NCI-H146 treated with DMSO at 0.1 percent for 48 hours (cell line): ENCODE measurements at regions not wholly inside any gene's neighbourhood (a gene's known extent, or its start where the extent isn't known, plus 50 kb on each side); places are given as distances from the start of the nearest gene placed in this dataset.
"Not testable (repeated sequence)": the region's sequence is repeated elsewhere in the genome, so short reads cannot be mapped to it uniquely, and the experiment has no call there.

Experiments used
- DNase-seq: peaks from one replicate; lab custom pipeline; 2025; ENCODE audit not compliant: unreplicated experiment; lab: John Stamatoyannopoulos, UW

DNA sequence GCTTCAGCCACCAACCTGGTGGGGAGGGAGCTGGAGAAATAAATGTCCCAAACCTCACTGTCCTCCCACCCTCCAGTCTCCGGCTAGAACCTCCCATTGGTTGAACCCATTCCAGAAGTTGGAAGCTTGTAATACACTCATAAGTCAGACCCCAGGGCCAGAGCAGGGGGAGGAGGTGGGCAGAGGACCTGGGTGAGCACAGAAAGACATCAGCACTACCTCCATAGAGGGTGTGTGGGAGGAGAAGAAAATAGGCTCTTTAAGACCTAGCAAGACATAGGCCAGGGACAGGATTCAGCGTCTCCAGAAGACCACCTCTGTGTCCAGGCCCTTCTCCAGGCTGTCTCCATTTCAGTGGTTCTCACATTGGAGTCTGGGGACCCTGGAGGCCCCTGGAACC is 73.3 kb upstream of the TOP1 start:
- DNase-seq, result no peak

DNA sequence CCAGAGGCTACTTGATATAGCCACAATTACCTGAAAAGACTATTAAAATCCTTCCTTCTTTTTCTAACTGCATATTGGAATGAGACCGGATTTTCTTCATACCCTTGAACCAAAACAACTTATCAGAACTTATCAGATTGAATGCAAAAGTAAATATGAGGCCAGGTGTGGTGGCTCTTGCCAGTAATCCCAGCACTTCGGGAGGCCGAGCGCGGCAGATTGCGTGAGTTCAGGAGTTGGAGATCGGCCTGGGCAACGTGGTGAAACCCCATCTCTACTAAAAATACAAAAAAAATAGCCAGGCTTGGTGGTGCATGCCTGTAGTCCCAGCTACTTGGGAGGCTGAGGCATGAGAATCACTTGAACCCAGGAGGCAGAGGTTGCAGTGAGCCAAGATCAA is 72.8 kb upstream of the TOP1 start:
- not testable (repeated sequence) for DNase-seq

DNA sequence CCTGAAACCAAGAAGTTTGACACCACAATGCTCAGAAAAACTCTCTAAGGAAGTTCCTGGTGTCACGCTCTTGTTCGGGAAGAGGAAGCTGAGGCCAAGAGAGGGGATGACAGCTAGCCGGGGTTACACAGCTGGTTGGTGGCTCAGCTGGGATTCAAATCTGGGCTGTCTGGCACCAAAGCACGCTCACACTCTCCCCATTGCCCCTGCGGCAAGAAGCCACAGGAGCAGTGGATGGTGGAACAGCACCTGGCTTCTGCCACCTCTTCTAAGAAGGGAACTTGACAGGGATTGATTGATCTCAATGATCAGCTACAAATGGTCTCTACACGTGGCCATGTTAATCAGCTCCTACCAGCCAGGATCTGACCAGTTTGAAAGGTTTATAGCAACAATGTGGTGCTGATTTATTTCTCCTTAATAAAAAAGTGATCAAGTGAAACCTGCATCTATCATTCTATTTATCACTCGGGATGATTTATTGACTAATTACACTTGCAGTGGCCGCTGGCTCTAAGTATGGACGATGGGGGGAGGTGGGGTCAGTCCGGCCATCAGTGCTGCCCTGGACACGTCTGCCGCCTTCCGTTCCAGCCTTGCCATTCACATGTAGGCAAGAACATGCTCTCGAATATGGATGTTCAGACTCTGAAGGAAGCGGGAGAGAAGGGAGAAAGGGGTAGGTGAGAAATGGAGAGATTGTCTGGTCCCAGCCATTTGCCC is 71.9 kb upstream of the TOP1 start:
- DNase-seq, result no peak

DNA sequence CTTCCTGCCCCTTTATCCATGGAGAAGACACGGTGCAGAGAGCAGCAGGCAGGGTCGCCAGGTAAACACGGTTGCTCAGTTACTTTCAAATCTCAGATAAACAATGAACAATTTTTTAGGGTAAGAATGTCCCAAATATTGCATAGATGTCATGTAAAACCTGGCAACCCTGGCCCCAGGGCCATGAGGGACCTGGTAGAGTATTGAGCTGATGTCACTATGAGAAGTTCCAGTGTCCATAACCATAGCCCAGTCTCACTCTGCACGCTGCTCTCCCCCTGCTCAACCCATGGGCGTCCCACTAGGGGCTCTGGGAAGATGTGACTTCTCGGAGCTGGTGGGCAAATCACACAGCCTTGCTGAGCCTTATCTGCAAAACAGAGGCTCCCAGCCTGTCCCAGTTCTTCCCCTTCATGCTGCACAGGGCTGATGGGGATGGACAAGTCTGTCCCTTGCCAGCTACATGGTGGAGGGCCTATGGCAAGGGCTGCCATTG is 71.3 kb upstream of the TOP1 start:
- no peak for DNase-seq

DNA sequence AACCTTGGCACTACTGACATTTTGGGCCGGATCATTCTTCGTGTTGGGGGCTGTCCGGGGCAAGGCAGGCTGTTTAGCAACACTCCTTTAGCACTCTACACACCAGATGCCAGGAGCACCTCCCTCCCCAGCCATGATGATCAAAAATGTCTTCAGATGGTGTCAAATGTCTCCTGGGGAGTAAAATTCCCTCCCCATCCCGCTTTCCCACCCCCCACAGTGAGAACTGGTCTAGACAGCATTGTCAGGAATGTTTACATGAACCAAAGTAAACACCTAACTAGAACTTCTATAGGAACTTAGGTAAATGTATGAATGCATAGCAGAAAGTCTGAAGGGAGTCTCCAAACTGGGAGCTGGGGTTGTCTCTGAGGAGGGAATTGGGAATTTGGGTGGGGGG is 70.0 kb upstream of the TOP1 start:
- DNase-seq, result no peak

DNA sequence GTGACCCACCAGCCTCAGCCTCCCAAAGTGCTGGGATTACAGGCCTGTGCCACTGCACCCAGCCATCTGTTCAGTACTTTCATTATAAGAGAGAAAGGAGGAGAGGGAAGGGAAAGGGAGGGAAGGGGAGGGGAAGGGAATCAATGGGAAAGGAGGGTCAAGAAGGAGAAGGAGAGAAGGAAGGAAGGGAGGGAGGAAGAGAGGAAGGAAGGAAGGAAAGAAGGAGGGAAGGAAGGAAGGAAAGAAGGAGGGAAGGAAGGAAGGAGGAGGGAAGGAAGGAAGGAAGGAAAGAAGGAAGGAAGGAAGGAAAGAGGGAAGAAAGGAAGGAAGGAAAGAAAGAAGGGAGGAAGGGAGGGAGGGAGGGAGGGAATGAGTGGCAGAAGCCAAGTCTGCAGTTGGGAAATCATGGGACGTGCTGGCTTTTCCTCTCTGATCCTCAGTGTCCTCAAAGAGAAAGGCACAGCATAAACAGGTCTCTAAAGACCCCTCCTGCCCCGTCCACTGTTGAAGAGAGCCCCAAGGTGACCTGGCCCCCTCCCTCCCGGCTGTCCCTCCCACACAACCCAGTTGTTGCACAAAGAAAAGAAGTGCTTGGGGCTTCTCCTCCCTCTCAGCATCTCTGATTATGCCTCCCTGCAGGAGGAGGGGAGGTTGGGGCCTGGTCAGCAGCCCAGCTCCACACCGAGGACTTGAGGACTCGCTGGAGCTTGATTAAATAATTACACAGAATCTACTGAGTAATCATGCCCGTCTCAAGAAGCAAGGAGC is 69.1 kb upstream of the TOP1 start:
- DNase-seq, result no peak

DNA sequence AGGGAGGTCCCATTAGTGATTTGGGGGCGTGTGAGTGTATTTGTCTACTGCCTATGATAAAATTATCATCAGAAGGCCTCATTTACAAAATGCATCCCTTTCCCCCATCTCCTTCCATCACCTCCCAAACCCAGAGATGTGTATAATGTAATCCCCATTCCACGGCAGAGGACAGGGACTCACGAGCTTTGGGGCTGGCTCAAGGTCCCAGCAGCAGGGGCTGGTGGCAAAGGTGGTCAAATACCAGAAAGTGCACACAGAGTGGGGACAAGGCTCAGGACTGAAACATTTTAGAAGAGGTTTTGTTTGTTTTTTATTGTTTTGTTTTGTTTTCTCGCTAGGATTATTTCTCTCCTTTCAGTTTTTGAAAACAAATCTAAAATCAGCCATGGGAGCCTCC is 68.5 kb upstream of the TOP1 start:
- no peak for DNase-seq

DNA sequence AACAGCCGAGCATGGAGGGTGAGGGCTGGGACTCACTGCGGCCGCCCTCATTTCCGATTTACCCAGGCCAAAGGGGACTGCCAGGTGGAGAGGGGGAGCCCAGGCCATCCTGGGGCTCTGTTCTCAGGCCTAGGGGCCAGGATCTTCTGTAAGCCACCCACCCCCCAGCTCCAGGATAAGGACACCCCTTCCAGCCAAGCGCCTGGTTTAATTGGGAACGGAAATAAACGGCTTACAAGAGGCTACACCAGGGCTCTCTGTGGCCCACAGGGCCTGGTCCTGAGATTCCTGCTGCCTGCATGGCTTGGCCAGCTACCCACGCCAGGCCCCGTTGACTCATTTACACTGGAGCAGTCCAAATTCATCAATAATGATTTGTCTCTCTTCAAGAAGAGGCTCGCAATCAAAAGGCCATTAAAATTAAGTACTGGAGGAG is 68.1 kb upstream of the TOP1 start:
- no peak for DNase-seq

DNA sequence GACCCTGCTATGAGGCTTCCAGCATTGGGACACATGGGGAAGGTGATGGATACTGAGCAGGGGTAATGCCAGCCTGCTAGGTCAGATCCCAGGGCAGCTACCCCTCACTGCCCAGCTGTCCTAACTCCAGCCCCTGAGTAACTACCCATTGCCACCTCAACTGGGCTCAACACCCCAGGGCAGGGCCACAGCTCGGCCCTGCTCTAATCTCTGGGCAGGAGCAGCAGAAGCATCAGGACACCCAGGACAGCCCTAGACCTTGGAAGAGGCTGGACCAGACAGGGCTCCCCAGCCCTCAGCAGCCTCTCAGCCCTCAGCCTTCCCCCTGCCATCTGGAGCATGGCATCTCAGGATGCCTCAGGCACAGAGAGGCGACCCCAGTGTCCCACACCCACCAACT is 67.4 kb upstream of the TOP1 start:
- no peak for DNase-seq

DNA sequence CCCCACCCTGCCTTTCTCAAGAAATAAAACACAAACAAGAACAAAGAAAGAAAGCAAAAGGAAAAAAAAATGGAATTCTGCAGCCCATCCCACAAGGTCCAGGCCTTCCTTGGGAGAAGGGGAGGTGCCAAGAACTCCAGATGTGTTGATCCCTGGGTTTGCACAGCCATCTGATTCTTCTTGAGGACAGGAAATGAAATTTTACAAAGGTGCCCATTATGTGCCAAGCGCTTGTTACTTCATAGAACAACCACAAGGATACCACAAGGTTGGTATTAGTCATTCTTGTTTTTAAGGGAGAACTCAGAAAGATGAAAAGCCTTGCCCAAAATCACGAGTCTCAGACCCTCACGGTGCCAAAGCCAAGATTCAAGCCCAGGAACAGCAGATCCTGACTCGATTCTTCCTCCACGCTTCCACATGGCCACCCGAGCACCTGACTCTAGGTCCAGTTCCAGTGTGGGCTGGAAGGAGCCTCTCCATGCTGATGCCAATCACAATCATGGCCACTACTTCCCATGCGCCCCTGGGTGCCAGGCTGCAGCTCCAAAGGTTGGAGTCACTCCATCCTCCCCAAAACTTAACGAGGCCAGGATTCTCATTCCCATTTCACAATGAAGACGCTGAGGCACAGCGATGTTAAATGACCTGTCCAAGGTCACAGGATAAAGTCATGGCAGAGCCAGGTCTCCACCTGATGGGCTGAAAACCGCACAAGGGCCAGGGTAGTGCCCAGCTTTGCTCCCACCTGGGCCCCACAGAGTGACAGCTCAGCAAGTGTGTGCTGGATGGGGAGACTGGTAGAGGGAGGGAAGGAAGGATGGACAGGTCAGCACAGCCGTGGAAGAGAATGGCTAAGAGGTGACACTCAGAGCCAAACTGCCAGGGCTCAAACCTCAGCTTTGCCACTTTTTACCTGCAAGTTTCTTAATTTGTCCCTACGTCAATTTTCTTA is 66.7 kb upstream of the TOP1 start:
- no peak for DNase-seq

DNA sequence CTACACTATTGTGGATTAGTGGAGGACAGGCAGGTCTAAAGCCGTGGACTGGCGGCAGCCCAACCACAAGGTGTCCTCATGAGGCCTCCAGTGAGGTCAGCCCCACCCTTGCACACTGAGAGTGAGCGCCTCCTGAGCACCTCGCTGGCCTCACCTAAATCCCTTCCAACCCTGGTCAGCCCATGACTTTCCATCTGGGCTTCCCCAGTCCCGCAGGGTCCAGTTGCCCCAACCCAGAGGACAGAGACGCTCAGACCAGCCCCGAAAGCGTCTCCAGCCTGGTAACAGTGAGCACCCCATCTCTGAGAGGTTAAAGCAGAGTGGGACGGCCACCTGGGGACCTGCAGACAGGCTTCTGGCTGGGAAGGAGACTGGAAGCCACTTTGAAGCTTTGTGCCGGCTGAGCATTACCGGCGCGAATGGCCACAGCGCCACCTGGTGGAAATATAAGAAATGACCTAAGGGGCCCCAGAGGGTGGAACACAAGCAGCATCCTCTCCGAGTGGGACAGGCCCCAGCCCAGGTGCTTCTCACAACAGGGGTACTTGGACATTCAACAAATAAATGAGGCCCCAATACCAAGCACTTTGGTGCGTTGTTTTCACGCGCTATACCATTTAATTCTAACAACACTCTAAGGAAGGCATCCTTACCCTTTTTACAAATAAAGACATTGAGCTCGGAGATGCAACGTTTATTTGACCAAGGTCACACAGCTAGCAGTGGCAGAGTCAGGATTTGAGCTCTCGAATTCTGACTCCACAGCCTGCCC is 65.7 kb upstream of the TOP1 start:
- DNase-seq, result peak; percentile 71

DNA sequence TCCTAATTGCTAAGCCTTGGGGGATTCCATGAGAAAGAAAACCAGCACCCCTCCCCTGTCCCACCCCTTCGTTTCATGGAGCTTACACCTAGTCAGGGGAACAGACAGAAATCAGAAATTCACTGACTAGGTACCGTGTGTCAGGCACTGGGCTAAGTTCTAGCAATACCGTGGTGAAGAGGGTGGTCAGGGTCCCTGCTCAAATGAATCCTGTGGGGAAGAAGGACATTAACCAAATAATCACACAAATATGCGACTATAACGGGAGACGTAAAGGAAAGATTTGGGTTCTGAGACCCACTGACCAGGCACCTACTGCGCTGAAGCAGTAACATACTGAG is 65.1 kb upstream of the TOP1 start:
- DNase-seq, result no peak

DNA sequence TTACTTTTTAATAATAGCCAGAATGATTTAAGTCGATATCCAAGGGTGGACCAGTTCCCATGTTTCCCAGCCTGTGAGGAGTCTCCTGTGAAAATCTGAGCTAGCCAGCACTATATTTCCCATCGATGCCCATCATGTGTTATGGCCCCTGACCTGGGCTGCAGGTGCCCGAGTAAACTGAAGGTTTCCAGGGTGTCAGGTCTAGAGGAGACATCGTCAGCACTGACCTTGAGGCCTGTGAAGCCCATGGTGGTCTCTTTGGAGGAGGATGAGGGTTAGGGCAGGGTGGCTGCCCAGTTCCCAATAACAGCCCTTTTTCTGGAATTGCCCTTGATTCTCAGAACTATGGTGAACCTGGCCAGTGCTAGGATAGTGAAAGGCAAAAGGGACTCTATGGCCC is 63.0 kb upstream of the TOP1 start:
- DNase-seq, result no peak

DNA sequence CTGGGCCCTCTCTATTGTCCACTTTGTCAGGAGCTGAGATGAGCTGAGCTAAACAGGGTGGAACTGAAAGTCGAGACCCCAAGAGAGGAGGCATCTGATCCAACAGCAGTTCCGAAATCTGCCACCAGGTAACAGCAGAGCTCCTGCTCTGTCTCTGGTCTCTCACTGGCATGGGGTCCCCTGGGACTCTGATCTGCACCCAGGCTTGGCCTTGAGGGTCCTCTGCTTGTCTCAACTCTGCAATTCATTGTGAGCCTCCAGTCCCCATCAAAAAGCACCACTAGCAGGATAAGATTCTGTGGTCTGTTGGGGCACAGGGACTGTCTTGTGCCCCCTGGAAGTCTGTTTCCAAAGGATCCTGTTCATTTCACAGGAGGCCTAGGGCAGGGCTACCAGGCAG is 62.5 kb upstream of the TOP1 start:
- DNase-seq, result no peak

DNA sequence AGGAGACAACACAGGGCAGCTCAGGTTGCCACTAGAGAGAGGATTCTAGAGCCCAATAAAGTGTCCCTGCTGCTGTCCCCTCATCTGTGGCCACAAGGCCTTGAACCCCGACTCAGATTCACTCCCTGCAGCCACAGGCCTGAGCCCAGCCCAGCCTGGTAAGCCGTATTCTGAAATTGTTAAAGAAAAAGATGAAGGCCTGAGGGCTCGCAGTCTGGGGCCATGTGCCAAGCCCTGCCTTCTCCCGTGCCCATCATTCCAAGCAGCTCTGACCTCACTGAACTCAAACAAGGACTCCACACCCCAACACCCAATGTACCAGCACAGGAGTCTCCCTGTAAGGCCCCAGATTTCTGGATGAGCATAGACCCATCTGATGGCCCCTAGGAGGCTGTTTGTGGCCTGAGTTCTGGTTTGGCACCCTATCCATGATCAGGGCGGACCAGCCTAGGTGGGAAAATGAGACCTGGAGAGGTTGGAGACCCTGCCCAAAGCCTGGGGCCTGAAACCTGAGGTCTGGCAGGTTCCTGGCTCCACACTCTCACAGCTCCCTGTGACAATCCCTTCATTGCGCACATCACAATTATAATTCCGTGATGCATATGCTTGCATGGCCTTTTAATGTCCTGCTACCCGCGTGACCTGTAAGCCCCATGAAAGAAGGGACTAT is 62.0 kb upstream of the TOP1 start:
- DNase-seq, result no peak

DNA sequence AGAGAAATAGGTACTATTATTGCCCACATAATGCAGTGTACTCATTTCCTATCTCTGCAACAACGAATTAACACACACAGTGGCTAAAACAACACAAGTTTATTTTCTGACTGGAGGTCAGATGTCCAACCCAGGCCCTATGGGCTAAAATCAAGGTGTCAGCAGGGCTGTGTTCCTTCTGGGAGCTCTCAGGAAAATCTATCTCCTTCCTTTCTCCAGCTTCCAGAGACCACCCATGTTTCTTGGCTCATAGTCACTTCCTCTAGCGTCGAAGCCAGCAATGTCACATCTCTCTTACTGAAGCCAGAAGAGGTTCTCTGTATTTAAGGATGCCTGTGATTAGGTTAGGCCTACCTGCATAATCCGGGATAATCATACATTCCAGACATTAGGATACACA is 60.9 kb upstream of the TOP1 start:
- no peak for DNase-seq

DNA sequence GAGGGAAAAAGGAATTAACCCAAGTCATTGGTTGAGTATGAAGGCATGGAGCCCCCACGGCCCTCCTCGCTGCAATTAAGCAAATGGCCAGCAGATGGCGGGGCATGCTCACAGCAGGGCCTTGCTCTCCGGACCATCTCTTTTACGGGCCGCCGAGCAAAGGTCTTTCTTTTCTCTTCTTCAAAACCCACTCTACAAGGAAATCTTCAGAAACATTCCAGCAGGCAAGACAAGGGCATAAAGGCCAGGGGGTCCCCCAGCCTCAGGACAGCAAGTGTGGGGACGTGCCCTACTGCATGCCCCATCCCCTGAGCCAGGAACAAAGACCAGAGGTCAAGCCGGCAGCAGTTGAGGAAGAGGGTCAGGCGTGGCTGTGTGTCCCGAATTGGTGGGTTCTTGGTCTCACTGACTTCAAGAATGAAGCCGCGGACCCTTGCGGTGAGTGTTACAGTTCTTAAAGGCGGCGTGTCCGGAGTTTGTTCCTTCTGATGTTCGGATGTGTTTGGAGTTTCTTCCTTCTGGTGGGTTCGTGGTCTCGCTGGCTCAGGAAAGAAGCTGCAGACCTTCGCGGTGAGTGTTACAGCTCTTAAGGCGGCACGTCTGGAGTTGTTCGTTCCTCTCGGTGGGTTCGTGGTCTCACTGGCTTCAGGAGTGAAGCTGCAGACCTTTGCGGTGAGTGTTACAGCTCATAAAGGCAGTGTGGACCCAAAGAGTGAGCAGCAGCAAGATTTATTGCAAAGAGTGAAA is 59.6 kb upstream of the TOP1 start:
- peak; percentile 24 for DNase-seq

DNA sequence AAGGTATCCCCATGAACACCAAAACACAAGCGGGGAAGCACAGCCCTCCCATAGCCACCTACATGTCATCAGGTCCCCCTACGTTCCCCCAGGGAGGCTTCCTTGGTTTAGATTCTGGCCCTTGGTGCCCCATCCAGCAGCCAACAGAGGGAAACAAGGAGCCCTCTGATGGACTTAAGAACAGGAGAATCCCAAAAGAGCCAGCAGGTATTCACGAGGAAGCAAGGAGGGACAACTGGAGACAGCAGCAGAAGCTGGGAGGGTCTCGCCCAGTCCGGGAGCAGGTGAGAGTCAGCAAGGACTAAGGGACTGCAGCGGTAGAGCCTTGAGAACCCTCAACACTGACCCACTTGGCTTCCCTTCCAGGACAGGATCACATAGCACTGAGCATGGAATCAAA is 58.4 kb upstream of the TOP1 start:
- no peak for DNase-seq

DNA sequence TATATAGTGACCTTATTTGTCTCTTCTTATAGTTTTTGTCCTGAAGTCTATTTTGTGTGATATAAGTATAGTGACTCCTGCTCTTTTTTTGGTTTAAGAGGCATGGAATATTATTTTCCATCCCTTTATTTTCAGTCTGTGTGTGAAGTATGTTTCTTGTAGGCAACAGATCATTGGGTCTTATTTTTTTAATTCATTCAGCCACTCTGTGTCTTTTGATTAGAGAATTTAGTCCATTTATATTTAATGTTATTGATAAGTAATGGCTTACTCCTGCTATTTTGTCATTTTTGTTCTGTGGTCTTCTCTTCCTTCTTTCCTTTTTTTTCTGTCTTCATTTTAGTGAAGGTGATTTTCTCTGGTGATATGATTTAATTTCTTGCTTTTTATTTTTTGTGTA is 51.4 kb upstream of the TOP1 start:
- no peak for DNase-seq

DNA sequence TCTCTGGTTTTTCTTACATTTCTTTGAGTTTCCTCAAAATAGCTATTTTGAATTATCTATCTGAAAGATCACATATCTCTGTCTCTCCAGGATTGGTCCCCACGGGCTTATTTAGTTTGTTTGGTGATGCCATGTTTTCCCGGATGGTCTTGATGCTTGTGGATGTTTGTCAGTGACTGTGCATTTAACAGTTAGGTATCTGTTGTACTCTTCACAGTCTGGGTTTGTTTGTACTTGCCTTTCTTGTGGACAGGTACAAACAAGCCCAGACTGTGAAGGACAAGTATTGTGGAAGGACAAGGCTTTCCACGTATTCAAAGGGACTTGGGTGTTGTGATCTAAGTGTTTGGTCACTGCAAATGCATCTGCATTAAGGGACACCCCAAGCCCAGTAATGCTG is 49.9 kb upstream of the TOP1 start:
- no peak for DNase-seq
